ENCODE measurements at regions not wholly inside any gene's neighbourhood (a gene's known extent, or its start where the extent isn't known, plus 50 kb on each side); places are given as distances from the start of the nearest gene placed in this dataset.
"Not testable (repeated sequence)": the region's sequence is repeated elsewhere in the genome, so short reads cannot be mapped to it uniquely, and the experiment has no call there.

DNA sequence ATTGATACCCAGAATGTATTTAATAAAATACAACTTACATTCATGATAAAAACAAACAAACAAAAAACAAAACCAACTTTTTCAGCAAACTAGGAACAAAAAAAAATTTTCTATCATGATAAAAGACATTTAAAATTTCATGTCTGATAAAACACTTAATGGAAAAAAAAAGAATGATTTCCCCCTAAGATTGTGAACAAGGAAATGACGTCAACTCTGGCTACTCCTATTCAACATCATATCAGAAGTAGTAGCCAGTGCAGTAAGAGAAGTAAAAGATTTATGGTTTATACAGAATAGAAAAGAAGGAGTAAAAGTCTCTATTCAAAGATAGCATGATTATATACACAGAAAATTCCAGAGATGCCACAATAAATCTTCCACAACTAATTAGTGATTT lies 1306.6 kb downstream of the FSCB start:
- DNase-seq (ENCODE audit: low read depth): no peak

DNA sequence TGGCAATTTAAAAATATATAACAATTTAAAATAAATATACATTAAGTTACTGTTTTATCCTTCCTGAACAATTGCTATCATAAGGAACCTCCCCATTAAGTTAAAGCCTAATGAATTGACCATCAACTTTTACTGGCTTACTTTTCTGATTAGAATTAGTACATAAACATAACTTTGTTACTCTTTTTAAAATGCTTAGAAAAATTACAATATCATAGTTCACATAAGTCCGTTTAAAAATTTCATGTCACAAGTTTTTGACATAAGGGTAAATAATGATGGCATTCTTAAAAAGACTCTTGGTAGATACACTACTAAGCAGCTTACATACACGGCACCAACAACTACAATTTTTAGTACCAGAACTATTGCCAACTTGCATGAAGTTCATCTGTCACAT lies 1308.6 kb downstream of the FSCB start:
- DNase-seq (ENCODE audit: low read depth): no peak

DNA sequence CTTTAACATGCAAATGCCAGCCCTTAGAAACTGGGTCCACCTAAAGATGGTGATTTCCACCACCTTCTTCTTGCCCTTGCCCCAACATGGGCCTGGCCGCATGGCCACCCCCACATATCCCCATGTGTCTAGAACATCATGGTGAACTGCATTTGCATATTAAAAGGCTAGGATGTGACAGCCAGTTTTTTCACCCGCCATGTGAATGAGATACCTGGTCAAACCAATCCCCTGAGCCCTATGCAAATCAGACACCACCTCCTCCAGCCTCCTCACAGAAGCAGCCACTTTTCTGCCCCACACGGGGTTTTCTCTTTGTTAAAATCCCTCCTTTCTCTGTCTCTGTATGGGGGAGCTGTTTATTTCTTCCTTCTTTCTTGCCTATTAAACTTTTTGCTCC lies 1322.5 kb downstream of the FSCB start:
- no peak for DNase-seq (ENCODE audit: low read depth)

DNA sequence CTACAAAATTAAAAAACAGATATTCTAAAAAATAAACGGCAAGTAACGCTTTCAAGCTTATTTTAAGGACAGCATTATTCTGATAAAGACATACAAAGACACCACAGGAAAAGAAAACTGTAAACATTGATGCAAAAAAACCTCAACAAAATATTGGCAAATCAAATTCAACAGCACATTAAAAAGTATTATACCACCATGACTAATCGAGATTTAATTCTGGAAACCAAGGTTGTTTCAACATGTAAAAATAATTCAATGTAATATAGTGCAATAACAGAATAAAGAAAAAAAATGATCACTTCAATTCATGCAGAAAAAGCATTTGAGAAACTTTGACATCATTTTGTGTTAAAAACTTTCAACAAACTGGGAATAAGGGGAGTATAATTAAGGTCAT lies 1323.2 kb downstream of the FSCB start:
- no peak for DNase-seq (ENCODE audit: low read depth)

DNA sequence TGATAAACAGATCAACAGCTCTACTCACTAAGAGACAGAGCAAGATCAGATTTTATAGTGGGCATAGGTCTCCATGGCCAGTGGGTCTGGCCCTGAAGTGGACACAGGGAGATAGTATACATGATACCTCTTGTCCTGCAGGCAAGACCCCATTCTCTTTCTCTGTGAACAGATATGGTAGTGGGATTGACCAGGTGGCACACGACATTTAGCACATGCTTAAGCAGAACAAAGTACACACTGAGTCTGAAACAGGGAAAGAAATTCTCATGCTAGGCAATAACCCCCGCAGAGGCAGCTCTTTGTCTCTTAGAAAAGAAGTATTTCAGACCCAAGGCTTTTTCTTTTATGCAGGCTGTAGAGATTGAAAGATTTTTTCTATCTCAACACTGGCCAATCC lies 1331.2 kb downstream of the FSCB start:
- no peak for DNase-seq (ENCODE audit: low read depth)

DNA sequence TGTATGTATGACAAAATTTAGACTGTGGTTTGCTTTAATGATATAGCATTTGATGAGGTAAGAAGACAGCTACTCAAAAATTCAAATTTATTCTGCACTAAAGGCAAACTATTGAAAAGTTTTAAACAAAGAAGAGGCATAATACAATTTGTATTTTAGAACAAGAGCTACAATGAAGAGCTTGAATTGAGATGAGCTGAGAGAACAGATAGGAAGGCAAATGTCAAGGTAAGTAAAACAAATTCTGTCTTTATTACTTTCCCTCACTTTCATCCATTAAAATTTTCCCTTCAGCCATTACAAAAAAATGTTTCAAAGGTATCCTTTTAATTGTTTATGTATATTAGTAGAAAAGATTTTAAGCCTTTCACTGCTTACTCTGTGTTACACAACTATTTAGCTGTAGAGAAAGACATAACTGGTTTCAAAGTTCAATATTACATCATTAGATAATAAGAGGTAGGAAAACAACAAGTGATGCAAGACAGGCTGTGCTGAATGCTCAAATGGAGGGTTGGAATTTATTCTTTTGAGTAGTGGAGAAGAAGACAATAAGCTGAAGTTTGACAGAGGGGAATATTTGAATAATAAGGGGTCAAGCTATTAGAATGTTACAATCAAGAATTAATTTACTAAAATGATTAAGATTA lies 1334.1 kb downstream of the FSCB start:
- no peak for DNase-seq (ENCODE audit: low read depth)

DNA sequence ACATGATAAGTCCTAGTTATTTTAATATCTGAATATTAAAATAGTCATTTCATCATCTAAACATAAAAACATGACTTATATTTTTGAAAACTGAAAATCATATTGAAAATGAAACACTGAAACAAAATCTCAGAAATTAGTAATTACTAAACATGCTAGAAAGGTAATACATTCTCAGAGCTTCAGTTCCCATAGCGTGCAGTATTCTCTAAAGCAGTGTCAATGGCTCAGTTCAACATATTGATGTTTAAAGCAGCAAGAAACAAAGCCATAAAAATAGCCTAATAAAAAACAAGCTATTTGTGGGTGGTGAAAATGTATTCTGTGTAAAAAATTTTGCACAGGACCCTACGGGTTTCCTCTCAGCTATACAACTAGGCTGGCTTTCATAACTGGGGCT lies 1337.4 kb downstream of the FSCB start:
- DNase-seq (ENCODE audit: low read depth): no peak

DNA sequence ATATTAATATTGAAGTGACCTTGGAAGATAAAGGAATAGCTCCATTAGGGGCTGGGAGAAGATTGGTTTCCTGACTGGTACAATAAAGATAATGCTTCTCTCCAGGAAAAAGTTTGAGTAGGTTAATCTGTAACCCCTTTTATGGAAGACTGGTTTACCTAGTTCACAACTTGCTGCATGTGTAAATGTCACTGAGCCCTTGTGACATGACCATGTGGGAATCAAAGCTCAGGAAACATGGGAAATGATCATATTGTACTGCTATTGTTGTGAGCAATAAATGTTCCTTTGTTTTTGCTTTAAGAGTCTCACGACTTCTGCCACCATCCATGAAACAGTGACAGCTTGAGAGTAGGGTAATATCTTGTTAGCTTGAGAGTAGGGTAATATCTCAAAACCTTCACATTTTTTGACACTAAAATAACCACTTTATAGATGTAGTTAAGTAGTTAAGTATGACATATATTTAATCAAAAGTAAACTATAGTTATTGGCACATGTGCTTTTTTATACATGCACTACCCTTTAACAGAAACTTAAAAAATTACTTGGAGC lies 1338.6 kb downstream of the FSCB start:
- no peak for DNase-seq (ENCODE audit: low read depth)

DNA sequence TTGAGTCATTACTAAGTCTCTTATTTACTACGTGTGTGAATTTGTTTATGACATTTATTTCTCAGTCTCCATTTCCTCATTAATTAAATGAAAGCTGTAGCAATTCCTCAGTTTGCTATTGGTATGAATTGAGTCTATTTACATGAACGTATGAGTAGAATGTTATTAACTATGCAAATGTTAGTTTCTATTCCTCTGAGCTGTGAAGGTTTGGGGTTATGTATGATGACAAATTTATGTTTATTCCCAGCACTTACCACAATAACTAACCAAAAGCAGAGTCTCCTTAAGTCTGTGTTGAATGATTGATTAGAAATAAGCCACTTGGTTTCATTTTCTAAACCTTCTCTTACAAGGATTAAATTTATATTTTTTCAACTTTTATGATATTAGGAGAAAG lies 1340.9 kb downstream of the FSCB start:
- DNase-seq (ENCODE audit: low read depth): no peak

DNA sequence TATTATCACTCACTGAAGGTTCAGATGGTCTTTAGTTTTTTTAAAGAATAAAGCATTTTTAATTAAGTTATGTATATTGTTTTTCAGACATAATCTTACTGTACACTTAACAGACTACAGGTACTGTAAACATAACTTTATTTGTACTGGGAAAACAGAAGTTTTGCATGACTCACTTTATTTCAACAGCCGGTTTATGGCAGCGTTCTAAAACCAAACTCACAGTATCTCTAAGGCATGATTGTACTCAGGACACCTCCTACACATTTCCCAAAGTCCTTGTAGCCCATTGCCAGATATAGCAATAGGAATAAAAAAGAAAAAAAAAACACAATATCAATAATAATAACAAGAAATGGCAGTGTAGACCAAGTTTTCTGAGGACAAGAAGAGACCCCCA lies 1341.4 kb downstream of the FSCB start:
- no peak for DNase-seq (ENCODE audit: low read depth)

DNA sequence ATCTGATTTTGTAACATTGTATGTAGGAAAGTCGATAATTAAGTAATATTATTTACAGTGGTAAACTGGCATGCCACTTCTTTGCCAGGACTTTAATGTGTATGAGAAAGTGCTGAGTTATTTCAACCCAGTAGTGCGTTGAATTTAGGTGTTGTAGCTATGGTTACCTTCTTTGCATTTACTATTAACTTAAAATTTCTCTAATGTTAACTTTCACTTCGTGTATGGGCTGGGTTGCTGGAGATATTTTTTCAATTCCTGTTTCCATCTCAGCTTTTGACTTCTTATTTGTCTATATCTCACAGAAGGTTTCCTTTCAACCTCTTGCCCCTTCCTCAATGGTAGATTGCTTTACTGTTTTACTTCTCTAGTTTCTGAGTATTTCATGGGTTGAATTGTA lies 1345.6 kb downstream of the FSCB start:
- no peak for DNase-seq (ENCODE audit: low read depth)

DNA sequence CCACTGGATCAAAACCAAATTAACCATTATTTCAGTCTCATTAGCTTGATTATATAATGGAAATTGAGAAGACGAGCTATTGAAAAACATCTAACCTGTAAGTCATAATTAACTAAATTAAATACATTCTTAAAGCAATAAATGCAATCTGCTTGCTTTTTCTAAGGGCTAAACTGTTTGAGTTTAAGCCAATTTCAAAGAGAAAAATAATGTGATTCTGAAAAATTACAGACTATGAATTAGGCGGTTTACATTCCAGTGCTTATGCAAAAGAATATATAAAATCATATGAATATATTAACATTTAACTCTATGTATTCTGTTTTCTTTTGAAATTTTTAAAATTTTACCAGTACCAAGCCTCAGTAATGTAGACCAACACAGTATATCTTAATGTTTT lies 1349.4 kb downstream of the FSCB start:
- DNase-seq (ENCODE audit: low read depth): no peak

DNA sequence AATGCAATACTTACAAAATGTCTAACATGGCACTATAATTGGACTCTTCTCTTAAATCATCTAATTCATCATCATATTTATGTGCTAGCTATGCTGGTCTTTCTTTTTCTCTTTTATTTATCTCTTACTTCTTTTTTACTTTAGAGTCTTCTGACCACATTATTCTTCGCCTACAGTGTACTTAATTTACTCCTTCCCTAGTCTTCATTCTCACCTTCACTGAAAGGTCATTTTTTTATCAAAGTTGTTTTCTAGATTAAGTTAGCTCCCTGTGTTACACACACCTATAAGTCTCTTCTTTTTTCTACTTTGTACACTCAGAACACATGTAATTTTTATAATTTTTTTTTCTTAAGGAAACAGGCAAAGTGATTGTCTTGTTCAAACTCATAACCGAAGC lies 1351.2 kb downstream of the FSCB start:
- DNase-seq (ENCODE audit: low read depth): no peak

DNA sequence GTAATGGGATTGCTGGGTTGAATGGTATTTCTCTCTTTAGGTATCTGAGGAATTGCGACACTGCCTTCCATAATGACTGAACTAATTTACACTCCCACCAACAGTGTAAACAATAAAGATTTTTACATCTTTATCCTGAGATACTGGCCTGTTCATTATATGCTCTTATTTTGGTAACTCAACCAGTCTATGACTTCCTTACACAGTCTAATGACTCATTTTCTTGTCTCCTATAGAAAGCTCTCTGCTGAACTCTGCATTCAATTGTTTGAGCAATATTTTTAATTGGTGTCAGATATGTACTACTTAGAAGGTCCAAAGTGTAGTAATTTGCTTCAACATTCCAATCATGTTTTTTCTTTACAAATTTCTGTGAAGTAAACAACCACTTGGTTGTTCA lies 1351.8 kb downstream of the FSCB start:
- DNase-seq (ENCODE audit: low read depth): no peak

DNA sequence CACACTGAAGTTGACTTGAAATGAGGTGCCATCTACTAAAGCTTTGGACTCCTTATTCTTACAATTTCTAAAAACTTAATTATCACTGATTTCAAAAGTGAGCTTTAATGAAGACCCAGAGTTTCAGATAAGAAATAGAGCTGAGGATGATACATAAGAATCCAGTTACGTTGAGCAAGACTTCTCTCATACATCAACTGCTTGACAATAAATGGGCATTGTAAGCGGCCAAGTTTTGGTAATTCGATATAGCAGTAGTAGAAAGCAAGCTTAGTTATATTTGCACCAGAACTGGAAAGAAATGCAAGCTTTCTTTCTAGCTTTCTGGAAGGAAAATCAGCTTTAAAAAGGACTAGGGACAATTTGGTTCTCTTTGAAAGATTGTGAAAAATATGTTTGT lies 1359.6 kb downstream of the FSCB start:
- DNase-seq (ENCODE audit: low read depth): no peak

DNA sequence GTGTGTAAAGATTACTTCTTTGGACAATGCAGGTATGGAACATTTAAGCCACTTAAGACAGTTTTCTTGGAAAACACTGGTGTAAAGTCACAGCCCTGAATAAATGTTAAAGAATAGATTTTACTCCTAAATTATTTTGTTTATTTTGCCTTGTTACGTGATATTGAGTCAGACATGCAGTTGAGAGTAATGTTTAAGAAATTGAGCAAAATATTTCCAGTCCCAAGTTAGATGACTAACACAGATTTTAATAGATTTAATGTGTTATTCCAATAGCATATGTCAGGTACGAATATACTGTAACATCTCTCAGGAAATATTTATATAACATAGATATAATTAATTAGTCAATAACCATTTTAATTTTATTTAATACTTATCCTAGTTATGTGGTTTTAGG lies 1361.7 kb downstream of the FSCB start:
- DNase-seq (ENCODE audit: low read depth): no peak

DNA sequence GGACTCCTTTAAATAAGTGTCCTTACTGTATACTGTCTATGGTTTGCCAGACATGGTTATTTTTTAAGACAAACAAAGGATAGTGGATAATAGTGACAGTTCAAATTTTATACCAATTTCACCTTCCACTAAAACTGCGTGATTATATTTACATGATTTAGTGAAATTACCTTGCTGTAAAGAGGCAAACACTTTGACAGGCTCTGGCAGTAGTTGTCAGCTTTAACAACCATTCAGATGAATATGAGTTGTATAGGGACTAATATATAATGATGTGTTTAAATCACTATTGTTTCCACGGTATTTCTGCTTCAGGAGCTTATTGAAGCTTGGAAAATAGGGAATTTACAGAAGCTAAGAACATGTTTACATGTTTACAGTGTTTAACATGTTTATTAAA lies 1364.0 kb downstream of the FSCB start:
- DNase-seq (ENCODE audit: low read depth): no peak

DNA sequence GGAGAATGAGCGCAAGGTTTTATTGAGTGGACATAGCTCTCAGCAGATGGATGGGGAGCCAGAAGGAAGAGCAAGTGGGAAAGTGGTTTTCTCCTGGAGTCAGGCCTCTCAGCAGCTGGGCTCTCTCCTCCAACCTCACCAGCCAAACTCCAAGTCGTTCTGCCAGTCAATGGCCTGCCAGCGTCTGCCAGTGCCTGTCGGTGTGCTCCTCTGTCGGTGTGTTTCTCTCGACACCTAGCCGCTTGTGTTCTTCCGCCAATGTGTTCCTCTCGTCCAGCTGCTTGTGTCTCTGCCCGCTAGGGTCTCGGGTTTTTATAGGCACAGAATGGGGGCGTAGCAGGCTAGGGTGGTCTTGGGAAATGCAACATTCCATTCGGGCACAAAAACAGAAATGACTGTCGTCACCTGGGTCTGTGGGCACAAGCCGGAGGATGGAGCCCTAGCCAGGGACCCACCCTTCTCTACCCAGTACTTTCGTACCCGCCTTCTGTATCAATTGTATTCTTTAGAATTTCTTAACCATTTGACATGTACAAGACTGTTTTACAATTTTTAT lies 1365.4 kb downstream of the FSCB start:
- no peak for DNase-seq (ENCODE audit: low read depth)

DNA sequence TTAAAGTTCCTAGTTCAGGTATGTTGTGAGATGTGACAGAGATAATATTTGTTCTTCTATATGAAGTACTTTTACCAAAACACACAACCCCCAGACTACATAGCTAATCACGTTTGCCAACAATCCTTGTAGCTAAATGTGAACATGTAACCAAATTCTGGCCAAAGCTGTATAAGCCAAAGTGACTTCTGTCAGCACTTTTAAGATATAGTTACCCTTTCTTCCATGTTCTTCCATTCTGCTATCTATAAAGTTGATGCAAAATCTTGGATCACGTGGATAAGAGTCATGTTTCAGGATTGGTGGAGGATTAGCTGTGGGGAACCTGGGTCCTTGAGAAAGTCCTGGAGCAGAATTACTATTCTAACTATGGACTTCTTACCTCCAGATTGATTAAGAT lies 1366.6 kb downstream of the FSCB start:
- DNase-seq (ENCODE audit: low read depth): no peak

DNA sequence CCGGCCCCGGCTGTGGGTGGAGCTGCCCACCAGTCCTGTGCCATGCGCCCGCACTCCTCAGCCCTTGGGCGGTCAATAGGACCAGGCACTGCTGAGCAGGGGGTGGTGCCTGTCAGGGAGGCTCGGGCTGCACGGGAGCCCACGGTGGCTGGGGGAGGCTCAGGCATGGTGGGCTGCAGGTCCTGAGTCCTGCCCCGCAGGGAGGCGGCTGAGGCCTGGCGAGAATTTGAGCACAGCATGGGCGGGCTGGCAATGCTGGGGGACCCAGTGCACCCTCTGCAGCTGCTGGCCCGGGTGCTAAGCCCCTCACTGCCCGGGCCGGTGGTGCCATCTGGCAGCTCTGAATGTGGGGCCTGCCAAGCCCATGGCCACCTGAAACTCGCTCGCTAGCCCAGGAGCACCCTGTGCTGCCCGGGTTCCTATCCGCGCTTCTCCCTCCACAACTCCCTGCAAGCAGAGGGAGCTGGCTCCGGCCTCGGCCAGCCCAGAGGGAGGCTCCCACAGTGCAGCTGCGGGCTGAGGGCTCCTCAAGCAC lies 1371.1 kb downstream of the FSCB start:
- DNase-seq (ENCODE audit: low read depth): no peak

DNA sequence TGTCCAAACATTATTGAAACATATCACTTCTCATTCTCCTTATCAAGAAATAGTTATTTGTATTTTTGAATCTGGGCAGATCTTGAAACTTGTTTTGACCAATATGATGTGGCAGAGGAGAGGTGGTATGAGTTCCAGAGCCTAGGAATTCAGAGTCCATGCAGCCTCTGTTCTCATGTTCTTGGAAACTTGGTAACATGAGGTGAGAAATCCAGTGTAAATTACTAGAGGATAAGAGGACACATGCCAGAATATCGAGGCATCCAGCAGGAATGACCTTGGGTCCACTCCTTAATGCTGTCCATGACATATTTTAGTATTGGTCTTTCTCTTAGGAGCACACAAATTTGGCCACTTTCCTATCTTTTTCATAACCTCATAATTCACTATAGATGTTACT lies 1374.6 kb downstream of the FSCB start:
- DNase-seq (ENCODE audit: low read depth): no peak

DNA sequence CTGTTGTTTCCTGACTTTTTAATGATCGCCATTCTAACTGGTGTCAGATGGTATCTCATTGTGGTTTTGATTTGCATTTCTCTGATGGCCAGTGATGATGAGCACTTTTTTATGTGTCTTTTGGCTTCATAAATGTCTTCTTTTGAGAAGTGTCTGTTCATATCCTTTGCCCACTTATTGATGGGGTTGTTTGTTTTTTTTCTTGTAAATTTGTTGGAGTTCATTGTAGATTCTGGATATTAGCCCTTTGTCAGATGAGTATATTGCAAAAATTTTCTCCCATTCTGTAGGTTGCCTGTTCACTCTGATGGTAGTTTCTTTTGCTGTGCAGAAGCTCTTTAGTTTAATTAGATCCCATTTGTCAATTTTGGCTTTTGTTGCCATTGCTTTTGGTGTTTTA lies 1378.7 kb downstream of the FSCB start:
- not testable (repeated sequence) for DNase-seq (ENCODE audit: low read depth)

DNA sequence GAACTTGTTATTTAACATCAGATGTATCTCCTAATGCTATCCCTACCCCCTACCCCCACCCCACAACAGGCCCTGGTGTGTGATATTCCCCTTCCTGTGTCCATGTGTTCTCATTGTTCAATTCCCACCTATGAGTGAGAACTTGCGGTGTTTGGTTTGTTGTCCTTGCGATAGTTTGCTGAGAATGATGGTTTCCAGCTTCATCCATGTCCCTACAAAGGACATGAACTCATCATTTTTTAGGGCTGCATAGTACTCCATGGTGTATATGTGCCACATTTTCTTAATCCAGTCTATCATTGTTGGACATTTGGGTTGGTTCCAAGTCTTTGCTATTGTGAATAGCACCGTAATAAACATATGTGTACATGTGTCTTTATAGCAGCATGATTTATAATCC lies 1379.2 kb downstream of the FSCB start:
- DNase-seq (ENCODE audit: low read depth): not testable (repeated sequence)

All from HT1080 (cell line).